ENCODE measurements at regions not wholly inside any gene's neighbourhood (a gene's known extent, or its start where the extent isn't known, plus 50 kb on each side); places are given as distances from the start of the nearest gene placed in this dataset.

DNA sequence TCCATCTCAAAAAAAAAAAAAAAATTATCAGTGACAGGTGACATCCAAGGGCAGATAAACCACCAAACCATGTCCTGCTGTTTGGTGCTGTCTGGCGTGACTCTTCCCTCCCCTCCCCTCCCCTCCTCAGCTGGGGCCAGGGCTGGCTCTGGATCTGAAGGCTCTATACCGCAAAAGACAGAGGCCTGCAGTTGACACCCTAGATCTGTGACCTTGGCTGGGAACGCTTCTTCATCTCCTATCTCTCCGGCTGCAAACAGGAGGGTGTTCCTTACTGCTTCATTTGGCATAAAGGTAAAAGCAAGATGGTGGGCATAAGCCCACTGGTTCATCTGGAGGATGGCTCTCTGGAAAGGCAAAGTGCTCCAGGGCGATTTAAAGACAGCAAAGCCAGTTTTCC, 126.8 kb upstream of the PRMT8 start:
- TF ChIP-seq, protein P1, sequence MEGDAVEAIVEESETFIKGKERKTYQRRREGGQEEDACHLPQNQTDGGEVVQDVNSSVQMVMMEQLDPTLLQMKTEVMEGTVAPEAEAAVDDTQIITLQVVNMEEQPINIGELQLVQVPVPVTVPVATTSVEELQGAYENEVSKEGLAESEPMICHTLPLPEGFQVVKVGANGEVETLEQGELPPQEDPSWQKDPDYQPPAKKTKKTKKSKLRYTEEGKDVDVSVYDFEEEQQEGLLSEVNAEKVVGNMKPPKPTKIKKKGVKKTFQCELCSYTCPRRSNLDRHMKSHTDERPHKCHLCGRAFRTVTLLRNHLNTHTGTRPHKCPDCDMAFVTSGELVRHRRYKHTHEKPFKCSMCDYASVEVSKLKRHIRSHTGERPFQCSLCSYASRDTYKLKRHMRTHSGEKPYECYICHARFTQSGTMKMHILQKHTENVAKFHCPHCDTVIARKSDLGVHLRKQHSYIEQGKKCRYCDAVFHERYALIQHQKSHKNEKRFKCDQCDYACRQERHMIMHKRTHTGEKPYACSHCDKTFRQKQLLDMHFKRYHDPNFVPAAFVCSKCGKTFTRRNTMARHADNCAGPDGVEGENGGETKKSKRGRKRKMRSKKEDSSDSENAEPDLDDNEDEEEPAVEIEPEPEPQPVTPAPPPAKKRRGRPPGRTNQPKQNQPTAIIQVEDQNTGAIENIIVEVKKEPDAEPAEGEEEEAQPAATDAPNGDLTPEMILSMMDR (conservative IDR thresholded peaks at IDR 0.05 in 1 of 2, IDR thresholded peaks at IDR 0.05 in 1 of 2; ENCODE audit: low read depth in 1 of 2, low read length in 2 of 2) = no peak
- TF ChIP-seq EZH2 (IDR thresholded peaks at IDR 0.05; ENCODE audit: low read length, missing control alignments) = no peak

Measured in fibroblast of lung (primary cell).